Hepatocyte (in vitro differentiated cells): ENCODE measurements at regions not wholly inside any gene's neighbourhood (a gene's known extent, or its start where the extent isn't known, plus 50 kb on each side); places are given as distances from the start of the nearest gene placed in this dataset.

Experiments
- EZH2 ChIP-seq: fragments of 200-600 bp; sonication (generic); IDR thresholded peaks from 2 replicates; pipeline ENCODE4 v1.6.1; 2016; ENCODE audit warnings: antibody characterized with exemption, mild to moderate bottlenecking, borderline replicate concordance
- EZH2phosphoT487 ChIP-seq: fragments of 200-600 bp; sonication (generic); IDR thresholded peaks from one replicate; pipeline ENCODE4 v1.6.1; 2018; ENCODE audit warnings: antibody characterized with exemption, mild to moderate bottlenecking, low read depth, moderate library complexity; ENCODE audit not compliant: unreplicated experiment, severe bottlenecking
- TF ChIP-seq, protein P1 (sequence below): fragments of 200-600 bp; sonication (generic); IDR thresholded peaks from 2 replicates; pipeline ENCODE4 v1.5.1; 2016; ENCODE audit warnings: antibody characterized with exemption, mild to moderate bottlenecking; ENCODE audit not compliant: poor library complexity

- TF ChIP-seq, protein P1, sequence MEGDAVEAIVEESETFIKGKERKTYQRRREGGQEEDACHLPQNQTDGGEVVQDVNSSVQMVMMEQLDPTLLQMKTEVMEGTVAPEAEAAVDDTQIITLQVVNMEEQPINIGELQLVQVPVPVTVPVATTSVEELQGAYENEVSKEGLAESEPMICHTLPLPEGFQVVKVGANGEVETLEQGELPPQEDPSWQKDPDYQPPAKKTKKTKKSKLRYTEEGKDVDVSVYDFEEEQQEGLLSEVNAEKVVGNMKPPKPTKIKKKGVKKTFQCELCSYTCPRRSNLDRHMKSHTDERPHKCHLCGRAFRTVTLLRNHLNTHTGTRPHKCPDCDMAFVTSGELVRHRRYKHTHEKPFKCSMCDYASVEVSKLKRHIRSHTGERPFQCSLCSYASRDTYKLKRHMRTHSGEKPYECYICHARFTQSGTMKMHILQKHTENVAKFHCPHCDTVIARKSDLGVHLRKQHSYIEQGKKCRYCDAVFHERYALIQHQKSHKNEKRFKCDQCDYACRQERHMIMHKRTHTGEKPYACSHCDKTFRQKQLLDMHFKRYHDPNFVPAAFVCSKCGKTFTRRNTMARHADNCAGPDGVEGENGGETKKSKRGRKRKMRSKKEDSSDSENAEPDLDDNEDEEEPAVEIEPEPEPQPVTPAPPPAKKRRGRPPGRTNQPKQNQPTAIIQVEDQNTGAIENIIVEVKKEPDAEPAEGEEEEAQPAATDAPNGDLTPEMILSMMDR: no peak
- TF ChIP-seq EZH2phosphoT487 (no peak), EZH2 (no peak)
Measured at GRCh38 chr10:130395248-130395936, 259.2 kb downstream of the GLRX3 start.
